ENCODE measurements at regions not wholly inside any gene's neighbourhood (a gene's known extent, or its start where the extent isn't known, plus 50 kb on each side); places are given as distances from the start of the nearest gene placed in this dataset.

DNA sequence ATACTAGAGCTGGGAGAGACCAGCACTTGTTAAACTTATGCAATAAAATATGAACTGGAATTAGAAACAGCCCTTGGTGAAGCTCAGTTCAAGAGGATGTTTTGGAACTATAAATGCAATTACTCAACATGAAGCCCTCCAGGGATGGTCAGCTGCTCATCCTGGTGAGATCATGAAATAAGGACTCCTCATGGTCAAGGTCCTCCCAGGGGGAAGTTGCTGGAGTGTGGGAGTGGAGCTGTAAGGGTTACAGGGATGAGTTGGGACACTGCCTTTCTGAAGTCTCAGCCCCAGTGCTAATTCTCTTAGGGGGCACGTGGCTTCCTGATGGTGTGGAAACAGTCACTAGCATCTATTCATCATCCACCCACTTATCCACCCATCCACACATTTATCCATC, 301.7 kb upstream of the SFSWAP start:
- TF ChIP-seq POLR2A (IDR thresholded peaks at IDR 0.05; ENCODE audit: low read length): no peak
- no peak for TF ChIP-seq GATA1 (IDR thresholded peaks at IDR 0.05; ENCODE audit: low read depth, low read length)
